H1 (cell line): ENCODE measurements at regions not wholly inside any gene's neighbourhood (a gene's known extent, or its start where the extent isn't known, plus 50 kb on each side); places are given as distances from the start of the nearest gene placed in this dataset.

ENCODE experiments used
- CTCF ChIP-seq, 3 experiments: IDR thresholded peaks; 1 replicate in 2 of 3; 2 replicates in 1 of 3; pipeline versions ENCODE4 v1.5.1 to v1.6.1; 2011; ENCODE audit warnings: low read length in 3 of 3, mild to moderate bottlenecking in 3 of 3, inconsistent platforms in 2 of 3, low read depth in 1 of 3, moderate library complexity in 1 of 3; ENCODE audit not compliant: insufficient read depth in 1 of 3; ENCODE audit errors: control extremely low read depth in 1 of 3
- HDAC2 ChIP-seq, 2 experiments: fragments of 300-600 bp in 1 of 2; sonication (generic) in 1 of 2; IDR thresholded peaks; 2 replicates each; pipeline ENCODE4 v1.6.1; 2011 to 2012; ENCODE audit warnings: low read depth in 2 of 2, low read length in 2 of 2, mild to moderate bottlenecking in 2 of 2, moderate library complexity in 2 of 2, borderline replicate concordance in 1 of 2, inconsistent platforms in 1 of 2
- JUN ChIP-seq: IDR thresholded peaks from 2 replicates; pipeline ENCODE4 v1.6.1; 2011; ENCODE audit warnings: low read depth, mild to moderate bottlenecking, improper control_type of control experiment, low read length
- POU5F1 ChIP-seq: IDR thresholded peaks from 2 replicates; pipeline ENCODE4 v1.6.1; 2011; ENCODE audit warnings: low read depth, mild to moderate bottlenecking, low read length, moderate library complexity

- TF ChIP-seq CTCF (IDR thresholded peaks at IDR 0.05; ENCODE audit: control extremely low read depth in 1 of 3, insufficient read depth in 1 of 3, low read depth in 1 of 3, low read length in 3 of 3) (no peak), HDAC2 (IDR thresholded peaks at IDR 0.05; ENCODE audit: borderline replicate concordance in 1 of 2, low read depth in 2 of 2, low read length in 2 of 2) (no peak), POU5F1 (no peak), JUN (no peak)
Observed at GRCh38 chr5:120967366-120967765, 503.3 kb downstream of the PRR16 start (continued).
